IMR-90 (cell line): ENCODE measurements at regions not wholly inside any gene's neighbourhood (a gene's known extent, or its start where the extent isn't known, plus 50 kb on each side); places are given as distances from the start of the nearest gene placed in this dataset.

Experiments
- ATAC-seq: fragments of 200-7000 bp; cut with Tn5 transposase; 2 replicates; pipeline ENCODE4 v1.9.1; 2020; ENCODE audit warnings: low read depth, mild to moderate bottlenecking, moderate library complexity
- BruUV-seq: library from RNA; stranded (reverse); fragments of 400-500 nt; replicated peaks from 2 replicates; lab custom pipeline; 2021; lab: Mats Ljungman, UMichigan
- CTCF ChIA-PET: fragments of 300-600 bp; formaldehyde crosslinking; extraction: SDS; loops from one replicate; lab custom pipeline; 2021; ENCODE audit warnings: antibody characterized with exemption; lab: Yijun Ruan, JAX
- POLR2A ChIA-PET: fragments of 300-600 bp; sonication (Branson Sonifier 250); formaldehyde crosslinking; loops from one replicate; lab custom pipeline; 2022; ENCODE audit warnings: antibody characterized with exemption; ENCODE audit not compliant: unreplicated experiment; lab: Charles Lee
- DNase-seq: peaks from one replicate; pipeline ENCODE4 v3.0.0; 2013
- H2AFZ ChIP-seq: replicated peaks from 2 replicates; pipeline ENCODE3; 2013; ENCODE audit warnings: low read length, mild to moderate bottlenecking; ENCODE audit not compliant: poor library complexity
- H2AK5ac ChIP-seq: 2 replicates; pipeline ENCODE4 v1.6.1; 2013; ENCODE audit warnings: low read depth, low read length, inconsistent platforms
- H2AK9ac ChIP-seq: replicated peaks from 2 replicates; pipeline ENCODE3; 2013; ENCODE audit warnings: mild to moderate bottlenecking, low read depth, low read length, moderate library complexity; ENCODE audit not compliant: poor library complexity
- H2BK120ac ChIP-seq: 2 replicates; pipeline ENCODE4 v1.6.1; 2013; ENCODE audit warnings: low read depth, low read length, inconsistent platforms
- H2BK15ac ChIP-seq: 3 replicates; pipeline ENCODE4 v1.6.1; 2013; ENCODE audit warnings: low read depth, low read length, inconsistent platforms
- H2BK20ac ChIP-seq: 2 replicates; pipeline ENCODE4 v1.6.1; 2013; ENCODE audit warnings: low read depth, mild to moderate bottlenecking, inconsistent platforms, low read length, moderate library complexity
- H2BK5ac ChIP-seq: 2 replicates; pipeline ENCODE4 v1.6.1; 2013; ENCODE audit warnings: mild to moderate bottlenecking, low read depth, low read length, inconsistent platforms; ENCODE audit not compliant: poor library complexity, severe bottlenecking
- H3K14ac ChIP-seq: replicated peaks from 2 replicates; pipeline ENCODE4 v1.6.1; 2013; ENCODE audit warnings: low read depth, low read length, inconsistent platforms
- H3K18ac ChIP-seq: 2 replicates; pipeline ENCODE4 v1.6.1; 2013; ENCODE audit warnings: low read depth, low read length, control low read depth
- H3K23ac ChIP-seq: 2 replicates; pipeline ENCODE4 v1.6.1; 2013; ENCODE audit warnings: low read depth, low read length, inconsistent platforms
- H3K27ac ChIP-seq: 2 replicates; pipeline ENCODE4 v1.5.1; 2013; ENCODE audit warnings: mild to moderate bottlenecking, control low read depth, low read length; ENCODE audit not compliant: insufficient read depth
- H3K27me3 ChIP-seq: 2 replicates; pipeline ENCODE4 v1.6.1; 2013; ENCODE audit warnings: low read length; ENCODE audit not compliant: control insufficient read depth, insufficient read depth
- H3K36me3 ChIP-seq: 2 replicates; pipeline ENCODE4 v1.6.1; 2013; ENCODE audit warnings: low read length, mixed read lengths; ENCODE audit not compliant: control insufficient read depth, insufficient read depth
- H3K4ac ChIP-seq: 2 replicates; pipeline ENCODE4 v1.6.1; 2013; ENCODE audit warnings: low read depth, low read length, inconsistent platforms
- H3K4me1 ChIP-seq: 2 replicates; pipeline ENCODE4 v1.6.1; 2013; ENCODE audit warnings: low read length, mixed read lengths; ENCODE audit not compliant: control insufficient read depth, insufficient read depth
- H3K4me2 ChIP-seq: 2 replicates; pipeline ENCODE4 v1.6.1; 2013; ENCODE audit warnings: low read depth, mild to moderate bottlenecking, control low read depth, low read length, moderate library complexity
- H3K4me3 ChIP-seq: 2 replicates; pipeline ENCODE4 v1.5.1; 2013; ENCODE audit warnings: low read depth, mild to moderate bottlenecking, control low read depth, low read length, moderate library complexity; ENCODE audit not compliant: insufficient read depth
- H3K56ac ChIP-seq: 2 replicates; pipeline ENCODE4 v1.6.1; 2013; ENCODE audit warnings: low read length, inconsistent platforms; ENCODE audit not compliant: insufficient read depth; ENCODE audit errors: extremely low read depth
- H3K79me1 ChIP-seq, 2 experiments: 2 replicates each; pipeline ENCODE4 v1.6.1; 2013; ENCODE audit warnings: low read length in 2 of 2, inconsistent platforms in 1 of 2, low read depth in 1 of 2
- H3K9ac ChIP-seq: 2 replicates; pipeline ENCODE4 v1.6.1; 2013; ENCODE audit warnings: low read depth, low read length, control low read depth
- H3K9me1 ChIP-seq: 2 replicates; pipeline ENCODE4 v1.6.1; 2013; ENCODE audit warnings: low read length, inconsistent platforms; ENCODE audit not compliant: insufficient read depth
- H3K9me3 ChIP-seq: 2 replicates; pipeline ENCODE4 v1.6.1; 2013; ENCODE audit warnings: low read length; ENCODE audit not compliant: control insufficient read depth, insufficient read depth
- H4K20me1 ChIP-seq: 2 replicates; pipeline ENCODE4 v1.6.1; 2013; ENCODE audit warnings: low read length, inconsistent platforms; ENCODE audit not compliant: insufficient read depth
- H4K5ac ChIP-seq: 2 replicates; pipeline ENCODE4 v1.6.1; 2013; ENCODE audit warnings: mild to moderate bottlenecking, low read depth, low read length, control low read depth
- H4K8ac ChIP-seq, 2 experiments: 2 replicates each; pipeline ENCODE4 v1.6.1; 2013; ENCODE audit warnings: low read depth in 2 of 2, low read length in 2 of 2, control low read depth in 1 of 2, inconsistent platforms in 1 of 2
- H4K91ac ChIP-seq: 2 replicates; pipeline ENCODE4 v1.6.1; 2013; ENCODE audit warnings: low read depth, low read length, inconsistent platforms; ENCODE audit not compliant: insufficient read depth
- BHLHE40 ChIP-seq: fragments of 150-350 bp; IDR thresholded peaks from 2 replicates; pipeline ENCODE4 v1.6.1; 2016; ENCODE audit warnings: mild to moderate bottlenecking, low read depth, low read length
- CEBPB ChIP-seq: IDR thresholded peaks from 2 replicates; pipeline ENCODE4 v1.6.1; 2012; ENCODE audit warnings: low read depth, low read length, improper control_type of control experiment
- CHD1 ChIP-seq: IDR thresholded peaks from 2 replicates; pipeline ENCODE4 v1.6.1; 2012; ENCODE audit warnings: low read depth, low read length, improper control_type of control experiment
- FOS ChIP-seq: fragments of 150-350 bp; IDR thresholded peaks from 2 replicates; pipeline ENCODE4 v1.6.1; 2016; ENCODE audit warnings: low read depth, low read length
- MAFK ChIP-seq: IDR thresholded peaks from 2 replicates; pipeline ENCODE4 v1.6.1; 2012; ENCODE audit warnings: low read depth, low read length, improper control_type of control experiment
- MAZ ChIP-seq: IDR thresholded peaks from 2 replicates; pipeline ENCODE4 v1.6.1; 2012; ENCODE audit warnings: low read depth, mild to moderate bottlenecking, low read length, improper control_type of control experiment, moderate library complexity, borderline replicate concordance
- MXI1 ChIP-seq: IDR thresholded peaks from 2 replicates; pipeline ENCODE4 v1.6.1; 2012; ENCODE audit warnings: low read depth, mild to moderate bottlenecking, low read length, moderate library complexity, borderline replicate concordance
- NFE2L2 ChIP-seq: fragments of 150-350 bp; IDR thresholded peaks from 2 replicates; pipeline ENCODE4 v1.6.1; 2016; ENCODE audit warnings: low read depth, mild to moderate bottlenecking, low read length
- RAD21 ChIP-seq: IDR thresholded peaks from 2 replicates; pipeline ENCODE4 v1.6.1; 2012; ENCODE audit warnings: low read length, improper control_type of control experiment
- RCOR1 ChIP-seq: IDR thresholded peaks from 2 replicates; pipeline ENCODE4 v1.6.1; 2012; ENCODE audit warnings: mild to moderate bottlenecking, low read length, improper control_type of control experiment; ENCODE audit not compliant: insufficient replicate concordance
- RFX5 ChIP-seq: IDR thresholded peaks from 2 replicates; pipeline ENCODE4 v1.8.0; 2012; ENCODE audit warnings: low read depth, mild to moderate bottlenecking, low read length, moderate library complexity
- SMC3 ChIP-seq: fragments of 150-350 bp; IDR thresholded peaks from 2 replicates; pipeline ENCODE4 v1.6.1; 2016; ENCODE audit warnings: low read depth, mild to moderate bottlenecking, antibody characterized with exemption, low read length, moderate library complexity
- WGBS, 2 experiments: methylation state at CpG; one replicate each; pipeline versions ENCODE4 v1.1.5 to v1.1.7; 2013; ENCODE audit warnings: missing lambda C conversion rate in 2 of 2; ENCODE audit not compliant: insufficient read length in 1 of 2; ENCODE audit errors: extremely low coverage in 2 of 2; 5-methylcytosine and 5-hydroxymethylcytosine counted together
- dilution Hi-C: fragments of 300-500 bp; cut with HindIII; formaldehyde crosslinking; loops from one replicate; pipeline ENCODE4 v1.14.3; 2018; ENCODE audit warnings: low sequenced_read_pairs; ENCODE audit not compliant: unreplicated experiment
- in situ Hi-C: fragments of 300-500 bp; cut with MboI; formaldehyde crosslinking; loops from 3 replicates; pipeline ENCODE4 v1.14.3; 2019; ENCODE audit warnings: low sequenced_read_pairs, inconsistent platforms, mixed read lengths
- intact Hi-C: fragments of 100-400 bp; cut with micrococcal nuclease; formaldehyde crosslinking; loops from 2 replicates; pipeline ENCODE4 v1.10.0; 2022
- TF ChIP-seq, protein P1 (sequence below): fragments of 150-350 bp; IDR thresholded peaks from 2 replicates; pipeline ENCODE4 v1.6.1; 2017; ENCODE audit warnings: mild to moderate bottlenecking, antibody characterized with exemption, low read length, low read depth
- TF ChIP-seq, protein P2 (sequence below): fragments of 150-350 bp; IDR thresholded peaks from 2 replicates; pipeline ENCODE4 v1.6.1; 2016; ENCODE audit warnings: low read depth, mild to moderate bottlenecking, low read length, moderate library complexity, borderline replicate concordance
- TF ChIP-seq, protein P3 (sequence below): conservative IDR thresholded peaks from 2 replicates; pipeline ENCODE4 v1.5.1; 2012; ENCODE audit warnings: mild to moderate bottlenecking, low read depth, low read length, improper control_type of control experiment

DNA sequence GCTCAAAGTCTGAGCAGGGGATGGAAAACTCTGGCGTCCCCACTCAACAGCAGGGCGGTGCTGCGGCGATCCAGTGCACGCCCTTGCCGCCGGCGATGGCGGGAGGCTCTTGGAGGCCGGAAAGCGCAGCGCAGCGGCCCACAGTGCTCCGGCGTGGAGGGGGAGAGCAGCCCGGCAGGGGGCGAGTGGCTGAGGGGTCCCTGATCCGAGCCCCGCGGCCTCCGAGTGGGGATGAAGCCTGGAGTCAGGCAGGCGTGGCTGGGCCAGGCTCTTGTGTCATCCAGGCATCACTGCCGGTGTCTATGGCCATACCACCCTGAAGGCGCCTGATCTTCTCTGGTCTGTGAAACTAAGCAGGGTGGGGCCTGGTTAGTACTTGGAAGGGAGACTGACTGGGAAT is 183.1 kb downstream of the ALG10 start:
- Histone ChIP-seq H3K27ac (no peak overlapping the region), H3K14ac (no peak overlapping the region), H3K9me3 (peaks cover 53% of the 10 kb centered on the region), H4K5ac (no peak overlapping the region), H2AFZ (no peak overlapping the region), H2AK5ac (no peak overlapping the region), H3K9me1 (no peaks in the 10 kb centered on the region), H3K4me1 (no peaks in the 10 kb centered on the region), H4K8ac (no peak overlapping the region), H2BK20ac (no peak overlapping the region), H3K4me3 (no peak overlapping the region), H3K18ac (no peak overlapping the region), H3K56ac (no peak overlapping the region), H3K23ac (no peak overlapping the region), H3K9ac (no peak overlapping the region), H3K79me1 (no peaks in the 10 kb centered on the region), H2BK5ac (no peak overlapping the region), H3K27me3 (no peaks in the 10 kb centered on the region), H4K20me1 (no peaks in the 10 kb centered on the region), H3K36me3 (no peaks in the 10 kb centered on the region), H2BK15ac (no peak overlapping the region), H4K91ac (no peak overlapping the region), H2BK120ac (no peak overlapping the region), H2AK9ac (no peak overlapping the region), H3K4ac (no peak overlapping the region), H3K4me2 (no peak overlapping the region)
- in situ Hi-C loops (no loop called here), dilution Hi-C loops (no loop called here), intact Hi-C loops (no loop called here)
- ChIA-PET POLR2A (no interaction called here), CTCF (no interaction called here)
- BruUV-seq = no TSS peak
- no peak for DNase-seq
- TF ChIP-seq RAD21 = no peak
- TF ChIP-seq CEBPB = no peak
- TF ChIP-seq, protein P1, sequence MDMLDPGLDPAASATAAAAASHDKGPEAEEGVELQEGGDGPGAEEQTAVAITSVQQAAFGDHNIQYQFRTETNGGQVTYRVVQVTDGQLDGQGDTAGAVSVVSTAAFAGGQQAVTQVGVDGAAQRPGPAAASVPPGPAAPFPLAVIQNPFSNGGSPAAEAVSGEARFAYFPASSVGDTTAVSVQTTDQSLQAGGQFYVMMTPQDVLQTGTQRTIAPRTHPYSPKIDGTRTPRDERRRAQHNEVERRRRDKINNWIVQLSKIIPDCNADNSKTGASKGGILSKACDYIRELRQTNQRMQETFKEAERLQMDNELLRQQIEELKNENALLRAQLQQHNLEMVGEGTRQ = no peak
- TF ChIP-seq CHD1 = no peak
- TF ChIP-seq, protein P2, sequence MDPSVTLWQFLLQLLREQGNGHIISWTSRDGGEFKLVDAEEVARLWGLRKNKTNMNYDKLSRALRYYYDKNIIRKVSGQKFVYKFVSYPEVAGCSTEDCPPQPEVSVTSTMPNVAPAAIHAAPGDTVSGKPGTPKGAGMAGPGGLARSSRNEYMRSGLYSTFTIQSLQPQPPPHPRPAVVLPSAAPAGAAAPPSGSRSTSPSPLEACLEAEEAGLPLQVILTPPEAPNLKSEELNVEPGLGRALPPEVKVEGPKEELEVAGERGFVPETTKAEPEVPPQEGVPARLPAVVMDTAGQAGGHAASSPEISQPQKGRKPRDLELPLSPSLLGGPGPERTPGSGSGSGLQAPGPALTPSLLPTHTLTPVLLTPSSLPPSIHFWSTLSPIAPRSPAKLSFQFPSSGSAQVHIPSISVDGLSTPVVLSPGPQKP = no peak
- no peak for TF ChIP-seq RCOR1
- TF ChIP-seq NFE2L2 = no peak
- no peak for TF ChIP-seq MXI1
- no peak for TF ChIP-seq MAFK
- no peak for TF ChIP-seq RFX5
- no peak for TF ChIP-seq SMC3
- TF ChIP-seq, protein P3, sequence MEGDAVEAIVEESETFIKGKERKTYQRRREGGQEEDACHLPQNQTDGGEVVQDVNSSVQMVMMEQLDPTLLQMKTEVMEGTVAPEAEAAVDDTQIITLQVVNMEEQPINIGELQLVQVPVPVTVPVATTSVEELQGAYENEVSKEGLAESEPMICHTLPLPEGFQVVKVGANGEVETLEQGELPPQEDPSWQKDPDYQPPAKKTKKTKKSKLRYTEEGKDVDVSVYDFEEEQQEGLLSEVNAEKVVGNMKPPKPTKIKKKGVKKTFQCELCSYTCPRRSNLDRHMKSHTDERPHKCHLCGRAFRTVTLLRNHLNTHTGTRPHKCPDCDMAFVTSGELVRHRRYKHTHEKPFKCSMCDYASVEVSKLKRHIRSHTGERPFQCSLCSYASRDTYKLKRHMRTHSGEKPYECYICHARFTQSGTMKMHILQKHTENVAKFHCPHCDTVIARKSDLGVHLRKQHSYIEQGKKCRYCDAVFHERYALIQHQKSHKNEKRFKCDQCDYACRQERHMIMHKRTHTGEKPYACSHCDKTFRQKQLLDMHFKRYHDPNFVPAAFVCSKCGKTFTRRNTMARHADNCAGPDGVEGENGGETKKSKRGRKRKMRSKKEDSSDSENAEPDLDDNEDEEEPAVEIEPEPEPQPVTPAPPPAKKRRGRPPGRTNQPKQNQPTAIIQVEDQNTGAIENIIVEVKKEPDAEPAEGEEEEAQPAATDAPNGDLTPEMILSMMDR = no peak
- TF ChIP-seq BHLHE40 = no peak
- no peak for TF ChIP-seq FOS
- no peak for TF ChIP-seq MAZ
- 95% methylated on average over 12 of the region's 24 CpGs; no CpG with 5 or more reads in 1 of the 2 experiments for WGBS, 2 experiments
- no peak for ATAC-seq
